Activated CD8-positive, alpha-beta T cell treated with anti-CD3 and anti-CD28 coated beads for 36 hours (primary cell): ENCODE measurements at regions not wholly inside any gene's neighbourhood (a gene's known extent, or its start where the extent isn't known, plus 50 kb on each side); places are given as distances from the start of the nearest gene placed in this dataset.
"Not testable (repeated sequence)": the region's sequence is repeated elsewhere in the genome, so short reads cannot be mapped to it uniquely, and the experiment has no call there.

Experiments
- ATAC-seq: fragments of 200-7000 bp; cut with Tn5 transposase; one replicate; pipeline ENCODE4 v1.10.0; 2021; ENCODE audit warnings: mild to moderate bottlenecking, moderate library complexity
- CTCF ChIA-PET: fragments of 350-600 bp; sonication (Branson Sonifier 250); formaldehyde crosslinking; loops from one replicate; lab custom pipeline; 2021; ENCODE audit warnings: antibody characterized with exemption; lab: Charles Lee
- POLR2A ChIA-PET: fragments of 350-600 bp; sonication (Branson Sonifier 250); formaldehyde crosslinking; loops from one replicate; lab custom pipeline; 2021; ENCODE audit warnings: antibody characterized with exemption; lab: Charles Lee
- DNase-seq: peaks from one replicate; pipeline ENCODE4 v3.0.0-alpha.2; 2020
- H3K27ac Mint-ChIP-seq: one replicate; pipeline ENCODE4 v1.8.0; 2021; ENCODE audit warnings: mild to moderate bottlenecking, mixed read lengths
- H3K27me3 Mint-ChIP-seq: one replicate; pipeline ENCODE4 v1.8.0; 2021; ENCODE audit warnings: mixed read lengths
- H3K36me3 Mint-ChIP-seq: one replicate; pipeline ENCODE4 v1.8.0; 2021; ENCODE audit warnings: low read depth, mixed read lengths
- H3K4me1 Mint-ChIP-seq: one replicate; pipeline ENCODE4 v1.8.0; 2021; ENCODE audit warnings: low read depth, mixed read lengths
- H3K4me3 Mint-ChIP-seq: one replicate; pipeline ENCODE4 v1.8.0; 2021; ENCODE audit warnings: mild to moderate bottlenecking, moderate library complexity, mixed read lengths
- H3K9me3 Mint-ChIP-seq: one replicate; pipeline ENCODE4 v1.8.0; 2021; ENCODE audit warnings: mixed read lengths
- intact Hi-C: fragments of 100-400 bp; cut with micrococcal nuclease; formaldehyde crosslinking; loops from one replicate; pipeline ENCODE4 v1.10.0; 2022

DNA sequence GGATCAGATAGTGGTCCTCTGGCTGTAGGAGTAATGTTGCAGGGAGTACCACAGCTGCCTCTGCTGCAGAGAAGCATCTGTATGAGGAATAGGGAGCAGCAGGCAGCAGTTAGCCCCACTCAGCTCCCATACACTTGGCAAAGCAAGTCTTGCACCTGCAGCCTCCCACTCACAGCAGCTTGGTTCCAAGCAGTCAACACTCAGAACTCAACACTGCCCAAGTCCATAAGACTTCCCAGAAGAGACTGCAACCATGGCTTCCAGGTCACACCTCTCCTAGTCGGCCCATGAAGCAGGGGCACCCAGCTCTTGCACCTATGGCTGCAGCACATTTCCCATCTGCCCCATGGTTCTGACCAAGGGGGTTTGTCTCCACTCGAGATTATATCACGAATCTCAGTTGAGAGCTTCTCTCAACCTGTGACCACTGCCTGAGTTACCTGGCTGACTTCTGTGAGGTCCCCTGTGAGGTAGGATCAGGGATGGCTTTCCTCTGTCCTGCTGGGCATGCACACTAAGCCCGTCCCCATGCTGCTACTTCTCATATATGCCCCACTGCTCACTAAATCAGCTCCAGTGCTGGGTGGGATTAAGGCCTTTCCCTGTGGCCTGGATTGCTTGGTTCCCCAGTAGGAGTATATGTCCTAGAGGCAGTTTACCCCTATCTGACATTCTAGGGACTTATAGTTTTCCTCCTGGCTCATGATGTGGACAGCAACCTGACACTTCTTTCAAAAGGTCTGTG is 562.0 kb upstream of the TPTE start:
- H3K36me3 Mint-ChIP-seq, H3K9me3 Mint-ChIP-seq, ATAC-seq, H3K27me3 Mint-ChIP-seq, H3K4me1 Mint-ChIP-seq, DNase-seq, H3K4me3 Mint-ChIP-seq, POLR2A ChIA-PET, H3K27ac Mint-ChIP-seq, CTCF ChIA-PET, intact Hi-C loops: not testable (repeated sequence)

DNA sequence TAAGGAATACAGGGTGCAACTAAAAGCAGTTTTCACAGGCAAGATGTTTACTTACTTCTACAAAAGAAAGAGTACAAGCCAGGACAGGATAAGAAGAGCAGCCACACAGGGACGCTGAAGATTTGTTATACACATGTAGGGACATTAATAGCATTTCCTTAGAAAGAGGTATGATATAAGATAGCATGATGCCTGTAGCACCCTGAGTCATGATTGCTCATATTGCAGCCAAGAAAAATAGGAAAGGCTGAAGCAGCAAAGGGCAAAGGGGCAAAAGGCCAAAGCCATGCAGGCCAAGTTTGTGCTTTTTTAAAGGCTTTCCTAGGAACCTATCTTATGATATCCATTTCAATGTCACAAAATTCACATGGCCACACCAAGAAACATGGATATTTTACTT is 552.0 kb upstream of the TPTE start:
- intact Hi-C loops, DNase-seq, H3K4me3 Mint-ChIP-seq, ATAC-seq, CTCF ChIA-PET, H3K4me1 Mint-ChIP-seq, H3K27me3 Mint-ChIP-seq, H3K27ac Mint-ChIP-seq, H3K36me3 Mint-ChIP-seq, POLR2A ChIA-PET: not testable (repeated sequence)
- peaks cover 23% of the 10 kb centered on the region for H3K9me3 Mint-ChIP-seq

DNA sequence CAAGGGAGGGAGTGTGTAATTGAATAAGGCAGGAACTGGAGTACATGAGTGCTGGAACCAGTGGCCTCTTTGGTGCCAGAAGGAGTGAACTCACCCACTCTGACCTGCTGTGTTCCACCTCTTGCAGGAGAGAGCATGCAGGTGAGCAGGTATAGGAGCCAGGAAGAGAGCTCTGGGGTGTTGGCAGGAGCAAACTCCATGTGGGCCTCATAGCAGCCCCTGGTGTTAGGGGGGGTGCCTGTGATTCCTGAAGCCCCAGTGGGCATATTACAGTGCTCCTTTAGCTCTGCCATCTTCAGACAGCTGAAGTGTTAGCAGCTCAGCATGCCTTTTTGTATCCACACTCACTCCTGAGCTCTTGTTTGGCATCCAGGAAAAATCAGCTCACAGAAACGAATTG is 549.4 kb upstream of the TPTE start:
- POLR2A ChIA-PET, H3K4me1 Mint-ChIP-seq, DNase-seq, H3K36me3 Mint-ChIP-seq, ATAC-seq, intact Hi-C loops, CTCF ChIA-PET, H3K4me3 Mint-ChIP-seq, H3K27me3 Mint-ChIP-seq, H3K27ac Mint-ChIP-seq: not testable (repeated sequence)
- H3K9me3 Mint-ChIP-seq: peaks cover 17% of the 10 kb centered on the region

DNA sequence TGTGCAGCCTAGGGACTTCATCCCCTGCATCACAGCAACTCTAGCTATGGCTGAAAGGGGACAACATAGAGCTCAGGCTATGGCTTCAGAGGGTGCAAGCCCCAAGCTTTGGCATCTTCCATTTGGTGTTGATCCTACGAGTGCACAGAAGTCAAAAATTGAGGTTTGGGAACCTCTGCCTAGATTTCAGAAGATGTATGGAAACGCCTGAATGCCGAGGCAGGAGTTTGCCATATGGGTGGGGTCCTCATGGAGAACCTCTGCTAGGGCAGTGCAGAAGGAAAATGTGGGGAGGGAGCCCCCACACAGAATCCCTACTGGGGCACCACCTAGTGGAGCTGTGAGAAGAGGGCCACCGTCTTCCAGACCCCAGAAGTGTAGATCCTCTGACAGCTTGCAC is 543.0 kb upstream of the TPTE start:
- POLR2A ChIA-PET, H3K4me1 Mint-ChIP-seq, ATAC-seq, CTCF ChIA-PET, H3K4me3 Mint-ChIP-seq, intact Hi-C loops, H3K36me3 Mint-ChIP-seq, DNase-seq, H3K27ac Mint-ChIP-seq, H3K27me3 Mint-ChIP-seq: not testable (repeated sequence)
- H3K9me3 Mint-ChIP-seq: peaks cover 30% of the 10 kb centered on the region

DNA sequence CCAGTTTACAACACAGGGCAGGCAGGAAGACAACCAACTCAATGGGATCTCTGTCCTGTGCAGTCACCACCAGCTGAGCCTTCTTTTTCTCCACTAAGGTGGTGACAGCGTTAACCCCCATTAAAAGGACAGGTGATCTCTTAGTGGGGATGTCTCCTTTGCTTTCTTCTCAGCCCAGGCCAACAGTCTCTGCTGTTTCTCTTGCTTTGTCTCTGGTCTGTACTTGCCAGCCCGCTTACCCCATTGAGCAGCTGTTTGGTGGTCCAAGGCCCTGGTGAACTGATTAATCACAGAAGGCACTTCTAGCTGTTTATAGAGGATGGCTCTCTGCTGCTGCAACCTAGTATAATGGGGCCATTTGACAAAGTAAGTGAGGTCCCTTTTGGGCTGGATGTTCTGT is 523.9 kb upstream of the TPTE start:
- peaks cover 19% of the 10 kb centered on the region for H3K9me3 Mint-ChIP-seq
- DNase-seq, H3K36me3 Mint-ChIP-seq, intact Hi-C loops, H3K4me3 Mint-ChIP-seq, POLR2A ChIA-PET, CTCF ChIA-PET, H3K27me3 Mint-ChIP-seq, H3K27ac Mint-ChIP-seq, H3K4me1 Mint-ChIP-seq, ATAC-seq: not testable (repeated sequence)

DNA sequence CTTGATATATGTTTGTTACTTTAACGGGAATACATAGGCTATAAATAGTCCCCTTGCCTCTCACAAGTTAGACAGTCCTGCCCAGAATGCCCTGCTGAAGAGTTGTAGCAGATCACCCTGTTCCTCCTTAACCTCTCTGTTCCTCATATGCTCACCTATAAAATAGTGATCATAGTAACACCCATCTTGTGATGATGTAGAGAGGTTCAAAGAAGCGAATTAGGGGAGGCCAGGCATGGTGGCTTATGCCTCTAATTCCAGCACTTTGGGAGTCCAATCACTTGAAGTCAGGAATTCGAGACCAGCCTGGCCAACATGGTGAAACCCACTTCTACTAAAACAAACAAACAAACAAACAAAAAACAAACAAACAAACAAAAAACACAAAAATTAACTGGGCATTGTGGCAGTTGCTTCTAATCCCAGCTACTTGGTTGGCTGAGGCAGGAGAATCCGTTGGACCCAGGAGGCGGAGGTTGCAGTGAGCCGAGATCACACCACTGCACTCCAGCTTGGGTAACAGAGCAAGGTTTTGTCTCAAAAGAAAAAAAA is 518.5 kb upstream of the TPTE start:
- DNase-seq, H3K36me3 Mint-ChIP-seq, H3K4me1 Mint-ChIP-seq, POLR2A ChIA-PET, ATAC-seq, CTCF ChIA-PET, H3K4me3 Mint-ChIP-seq, H3K27ac Mint-ChIP-seq, intact Hi-C loops, H3K27me3 Mint-ChIP-seq: not testable (repeated sequence)
- H3K9me3 Mint-ChIP-seq: peaks cover 16% of the 10 kb centered on the region

DNA sequence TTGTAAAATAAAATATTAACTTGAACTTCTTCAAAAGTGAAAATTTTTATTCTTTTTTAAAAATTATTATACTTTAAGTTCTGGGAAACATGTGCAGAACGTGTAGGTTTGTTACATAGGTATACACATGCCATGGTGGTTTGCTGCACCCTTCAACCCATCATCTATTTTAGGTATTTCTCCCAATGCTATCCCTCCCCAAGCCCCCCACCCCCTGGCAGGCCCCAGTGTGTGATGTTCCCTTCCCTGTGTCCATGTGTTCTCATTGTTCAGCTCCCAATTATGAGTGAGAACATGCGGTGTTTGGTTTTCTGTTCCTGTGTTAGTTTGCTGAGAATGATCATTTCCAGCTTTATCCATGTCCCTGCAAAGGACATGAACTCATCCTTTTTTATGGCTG is 515.6 kb upstream of the TPTE start:
- POLR2A ChIA-PET, CTCF ChIA-PET, DNase-seq, H3K27me3 Mint-ChIP-seq, H3K36me3 Mint-ChIP-seq, H3K4me3 Mint-ChIP-seq, ATAC-seq, H3K4me1 Mint-ChIP-seq, intact Hi-C loops, H3K27ac Mint-ChIP-seq: not testable (repeated sequence)
- H3K9me3 Mint-ChIP-seq: peaks cover 16% of the 10 kb centered on the region

DNA sequence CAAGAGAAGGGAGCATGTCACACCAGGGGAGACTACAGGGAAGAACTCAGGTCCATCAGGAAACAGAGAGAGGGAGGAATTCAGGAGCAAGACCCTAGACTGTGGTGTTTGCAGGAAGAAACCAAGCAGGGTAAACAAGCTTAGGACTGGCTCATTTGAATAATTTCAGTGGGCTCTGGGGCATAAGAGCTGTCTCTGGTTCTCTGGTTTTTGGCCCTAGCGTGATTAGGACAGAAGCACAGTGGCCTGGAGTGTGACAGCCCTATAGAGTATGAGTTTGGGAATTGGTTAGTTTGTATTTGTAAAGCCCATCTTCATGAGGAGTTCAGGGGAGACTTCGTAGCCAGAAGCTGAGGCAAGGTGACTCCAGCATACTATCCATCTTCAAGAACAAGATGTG is 504.4 kb upstream of the TPTE start:
- H3K27ac Mint-ChIP-seq, H3K4me1 Mint-ChIP-seq, CTCF ChIA-PET, intact Hi-C loops, H3K27me3 Mint-ChIP-seq, H3K4me3 Mint-ChIP-seq, DNase-seq, H3K36me3 Mint-ChIP-seq, POLR2A ChIA-PET, ATAC-seq: not testable (repeated sequence)
- H3K9me3 Mint-ChIP-seq: peaks cover 14% of the 10 kb centered on the region

DNA sequence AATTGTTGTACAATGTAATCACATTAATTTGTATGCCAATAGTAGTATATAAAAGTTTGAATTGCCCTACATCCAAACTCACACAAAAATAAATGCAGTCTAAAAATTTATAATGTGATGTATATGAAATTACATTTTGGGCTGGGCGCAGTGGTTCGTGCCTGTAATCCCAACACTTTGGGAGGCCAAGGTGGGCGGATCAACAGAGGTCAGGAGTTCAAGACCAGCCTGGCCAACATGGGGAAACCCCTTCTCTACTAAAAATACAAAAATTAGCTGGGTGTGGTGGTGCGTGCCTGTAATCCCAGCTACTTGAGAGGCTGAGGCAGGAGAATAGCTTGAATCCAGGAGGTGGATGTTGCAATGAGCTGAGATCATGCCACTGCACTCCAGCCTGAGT is 503.6 kb upstream of the TPTE start:
- peaks cover 14% of the 10 kb centered on the region for H3K9me3 Mint-ChIP-seq
- intact Hi-C loops, H3K4me3 Mint-ChIP-seq, H3K36me3 Mint-ChIP-seq, DNase-seq, H3K4me1 Mint-ChIP-seq, POLR2A ChIA-PET, ATAC-seq, CTCF ChIA-PET, H3K27me3 Mint-ChIP-seq, H3K27ac Mint-ChIP-seq: not testable (repeated sequence)

DNA sequence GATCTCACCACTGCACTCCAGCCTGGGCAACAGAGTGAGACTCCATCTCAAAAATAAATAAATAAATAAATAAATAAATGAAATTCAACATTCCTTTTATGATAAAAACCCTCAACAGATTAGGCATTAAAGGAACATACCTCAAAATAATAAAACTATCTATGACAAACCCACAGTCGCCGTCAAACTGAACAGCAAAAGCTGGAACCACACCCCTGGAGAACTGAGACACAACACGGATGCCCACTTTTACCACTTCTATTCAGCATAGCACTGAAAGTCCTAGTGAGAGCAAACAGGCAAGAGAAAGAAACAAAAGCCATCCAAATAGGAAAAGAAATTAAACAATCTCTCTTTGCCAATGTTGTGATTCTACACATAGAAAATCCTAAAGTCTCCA is 499.9 kb upstream of the TPTE start:
- ATAC-seq, H3K4me1 Mint-ChIP-seq, CTCF ChIA-PET, POLR2A ChIA-PET, H3K4me3 Mint-ChIP-seq, intact Hi-C loops, H3K27ac Mint-ChIP-seq, H3K36me3 Mint-ChIP-seq, DNase-seq, H3K27me3 Mint-ChIP-seq: not testable (repeated sequence)
- H3K9me3 Mint-ChIP-seq: peaks cover 20% of the 10 kb centered on the region

DNA sequence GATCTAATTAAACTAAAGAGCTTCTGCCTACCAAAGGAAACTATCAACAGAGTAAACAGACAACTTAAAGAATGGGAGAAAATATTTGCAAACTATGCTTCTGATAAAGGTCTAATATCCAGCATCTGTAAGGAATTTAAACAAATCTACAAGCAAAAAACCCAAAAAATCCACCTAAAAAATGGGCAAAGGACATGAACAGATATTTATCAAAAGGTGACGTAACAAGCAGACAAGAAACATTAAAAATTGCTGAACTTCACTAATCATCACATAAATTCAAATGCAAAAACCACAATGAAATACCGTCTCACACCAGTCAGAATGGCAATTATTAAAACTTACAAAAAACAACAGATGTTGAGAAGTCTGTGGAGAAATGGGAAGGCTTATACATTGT is 498.6 kb upstream of the TPTE start:
- POLR2A ChIA-PET: not testable (repeated sequence)
- peaks cover 12% of the 10 kb centered on the region for H3K9me3 Mint-ChIP-seq

More for the DNA sequence above, 498.6 kb upstream of the TPTE start:
- H3K4me3 Mint-ChIP-seq, H3K36me3 Mint-ChIP-seq, H3K27ac Mint-ChIP-seq, H3K27me3 Mint-ChIP-seq, intact Hi-C loops, H3K4me1 Mint-ChIP-seq, ATAC-seq, DNase-seq, CTCF ChIA-PET: not testable (repeated sequence)
